Spleen (tissue), 11 donors: ENCODE measurements at regions not wholly inside any gene's neighbourhood (a gene's known extent, or its start where the extent isn't known, plus 50 kb on each side); places are given as distances from the start of the nearest gene placed in this dataset.

ENCODE experiments used
- DNase-seq: peaks from one replicate; pipeline ENCODE4 v3.0.0-alpha.2; 2020
- H3K27ac ChIP-seq, 8 donors: fragments of 200-600 bp; sonication (generic) in 7 of 8; 1 replicate in 4 of 8; 2 replicates in 4 of 8; pipeline versions ENCODE4 v1.5.0 to v1.8.0; 2016 to 2021; ENCODE audit warnings: inconsistent platforms in 4 of 8, mild to moderate bottlenecking in 4 of 8, moderate library complexity in 1 of 8
- H3K27me3 ChIP-seq, 7 donors: fragments of 200-600 bp; sonication (generic) in 6 of 7; replicated peaks in 1 of 7; 1 replicate in 4 of 7; 2 replicates in 3 of 7; pipeline versions ENCODE4 v1.5.0 to v1.8.0; 2016 to 2021; ENCODE audit warnings: inconsistent platforms in 3 of 7, mild to moderate bottlenecking in 1 of 7
- H3K36me3 ChIP-seq, 6 donors: fragments of 200-600 bp; sonication (generic) in 5 of 6; 1 replicate in 4 of 6; 2 replicates in 2 of 6; pipeline versions ENCODE4 v1.5.0 to v1.8.0; 2016 to 2021; ENCODE audit warnings: inconsistent platforms in 2 of 6
- H3K4me1 ChIP-seq, 6 donors: fragments of 200-600 bp; sonication (generic) in 5 of 6; 1 replicate in 3 of 6; 2 replicates in 3 of 6; pipeline versions ENCODE4 v1.5.0 to v1.8.0; 2016 to 2021; ENCODE audit warnings: inconsistent platforms in 3 of 6
- H3K4me3 ChIP-seq, 8 donors: fragments of 200-600 bp; sonication (generic) in 7 of 8; 1 replicate in 4 of 8; 2 replicates in 4 of 8; pipeline versions ENCODE4 v1.5.0 to v1.8.0; 2016 to 2021; ENCODE audit warnings: inconsistent platforms in 4 of 8, mild to moderate bottlenecking in 4 of 8, moderate library complexity in 2 of 8
- H3K9me3 ChIP-seq, 8 donors: fragments of 200-600 bp; sonication (generic) in 7 of 8; 1 replicate in 4 of 8; 2 replicates in 4 of 8; pipeline versions ENCODE4 v1.5.0 to v1.8.0; 2016 to 2021; ENCODE audit warnings: inconsistent platforms in 4 of 8
- POLR2A ChIP-seq, 3 donors: fragments of 450-650 bp; IDR thresholded peaks; one replicate each; pipeline ENCODE4 v1.5.1; 2017; ENCODE audit warnings: antibody characterized with exemption in 3 of 3, mild to moderate bottlenecking in 1 of 3
- POLR2AphosphoS5 ChIP-seq, 3 donors: sonication (generic); formaldehyde crosslinking; IDR thresholded peaks; one replicate each; pipeline ENCODE4 v1.5.1; 2017; ENCODE audit warnings: antibody characterized with exemption in 3 of 3
- WGBS, 5 donors: extraction: QIAGEN DNeasy Blood & Tissue Kit in 3 of 5; methylation state at CpG; one replicate each; pipeline versions ENCODE4 v1.1.5 to v1.1.7; 2013 to 2018; 5-methylcytosine and 5-hydroxymethylcytosine counted together
- intact Hi-C: fragments of 100-400 bp; cut with DNase I; formaldehyde crosslinking; loops from one replicate; pipeline ENCODE4 v1.15.0; 2023; ENCODE audit warnings: low total_unique reads
- TF ChIP-seq, protein P1 (sequence below), 11 experiments: fragments of 200-600 bp in 7 of 11; fragments of 450-650 bp in 4 of 11; sonication (generic) in 4 of 11; IDR thresholded peaks in 8 of 11; conservative IDR thresholded peaks in 3 of 11; 1 replicate in 7 of 11; 2 replicates in 4 of 11; pipeline versions ENCODE4 v1.4.0 to v1.8.0; 2016 to 2021; ENCODE audit warnings: antibody characterized with exemption in 11 of 11, inconsistent platforms in 4 of 11, mild to moderate bottlenecking in 1 of 11
- donor health status: healthy with polysubstance abuse.
- donor health status: DM: no; HTN: no; CAD: no; lungs with moderate emphysema.
- donor health status: DM: no; HTN: no; CAD: no.
- donor health status: Bipolar disorder and iron deficiency.
- donor health status: healthy.
- donor health status: DM: no; HTN: no; CAD: no.
- donor health status: DM: yes; HTN: yes; CAD: no.

GRCh38 chrX:25143596-25143995 lies 127.8 kb upstream of the ARX start:
- no peak overlapping the region for H3K4me3 ChIP-seq
- no peak overlapping the region for H3K27ac ChIP-seq
- peaks cover 0 to 17% (median 0%) of the 10 kb centered on the region in 7 donors for H3K27me3 ChIP-seq
- H3K36me3 ChIP-seq: no peaks in the 10 kb centered on the region
- WGBS, 5 donors: 63 to 78% (median 70%) methylated on average over 6 to 8 of the region's 8 CpGs
- no peaks in the 10 kb centered on the region for H3K9me3 ChIP-seq
- intact Hi-C loops: loop anchor here (10.0 kb wide), 1 partner anchor 299 kb away; no protein-coding TSS in a partner anchor
- no peaks in the 10 kb centered on the region for H3K4me1 ChIP-seq
- DNase-seq: no peak
- TF ChIP-seq POLR2AphosphoS5 (IDR thresholded peaks at IDR 0.05) (no peak), POLR2A (IDR thresholded peaks at IDR 0.05) (no peak)
- TF ChIP-seq, protein P1, sequence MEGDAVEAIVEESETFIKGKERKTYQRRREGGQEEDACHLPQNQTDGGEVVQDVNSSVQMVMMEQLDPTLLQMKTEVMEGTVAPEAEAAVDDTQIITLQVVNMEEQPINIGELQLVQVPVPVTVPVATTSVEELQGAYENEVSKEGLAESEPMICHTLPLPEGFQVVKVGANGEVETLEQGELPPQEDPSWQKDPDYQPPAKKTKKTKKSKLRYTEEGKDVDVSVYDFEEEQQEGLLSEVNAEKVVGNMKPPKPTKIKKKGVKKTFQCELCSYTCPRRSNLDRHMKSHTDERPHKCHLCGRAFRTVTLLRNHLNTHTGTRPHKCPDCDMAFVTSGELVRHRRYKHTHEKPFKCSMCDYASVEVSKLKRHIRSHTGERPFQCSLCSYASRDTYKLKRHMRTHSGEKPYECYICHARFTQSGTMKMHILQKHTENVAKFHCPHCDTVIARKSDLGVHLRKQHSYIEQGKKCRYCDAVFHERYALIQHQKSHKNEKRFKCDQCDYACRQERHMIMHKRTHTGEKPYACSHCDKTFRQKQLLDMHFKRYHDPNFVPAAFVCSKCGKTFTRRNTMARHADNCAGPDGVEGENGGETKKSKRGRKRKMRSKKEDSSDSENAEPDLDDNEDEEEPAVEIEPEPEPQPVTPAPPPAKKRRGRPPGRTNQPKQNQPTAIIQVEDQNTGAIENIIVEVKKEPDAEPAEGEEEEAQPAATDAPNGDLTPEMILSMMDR (IDR thresholded peaks at IDR 0.05 in 8 of 11, conservative IDR thresholded peaks at IDR 0.05 in 3 of 11): no peak

DNA sequence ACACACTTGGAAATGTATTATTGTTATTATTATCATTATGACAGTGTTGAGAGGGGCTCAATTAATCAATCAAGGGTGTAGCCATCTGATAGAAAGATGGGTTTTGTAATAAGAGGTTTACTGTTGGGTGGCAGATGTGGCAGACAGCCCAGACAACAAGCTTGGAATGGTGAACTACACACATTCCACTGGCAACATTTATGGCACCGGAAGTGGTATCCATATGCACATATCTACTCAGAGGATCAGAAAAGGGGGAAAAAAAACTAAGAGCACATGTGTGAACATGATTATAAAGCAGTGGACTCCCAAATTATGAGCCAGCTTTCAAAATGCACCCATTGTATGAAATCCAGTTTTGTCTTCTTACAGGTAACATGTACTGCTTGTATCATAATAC lies 125.9 kb upstream of the ARX start:
- no peaks in the 10 kb centered on the region for H3K36me3 ChIP-seq
- no peak overlapping the region for H3K27ac ChIP-seq
- H3K27me3 ChIP-seq: peaks cover 0 to 21% (median 6%) of the 10 kb centered on the region in 7 donors
- intact Hi-C loops: loop anchor here (10.0 kb wide), 1 partner anchor 297 kb away; no protein-coding TSS in a partner anchor
- no peak overlapping the region for H3K4me3 ChIP-seq
- WGBS, 5 donors: 65 to 100% (median 77%) methylated on average over 1 of the region's 1 CpG
- TF ChIP-seq POLR2AphosphoS5 (IDR thresholded peaks at IDR 0.05) (no peak), POLR2A (IDR thresholded peaks at IDR 0.05) (no peak)
- TF ChIP-seq, protein P1 (IDR thresholded peaks at IDR 0.05 in 8 of 11, conservative IDR thresholded peaks at IDR 0.05 in 3 of 11): no peak
- H3K9me3 ChIP-seq: no peaks in the 10 kb centered on the region
- no peak for DNase-seq
- H3K4me1 ChIP-seq: no peaks in the 10 kb centered on the region

- no peaks in the 10 kb centered on the region for H3K36me3 ChIP-seq
- no peaks in the 10 kb centered on the region for H3K9me3 ChIP-seq
- H3K4me1 ChIP-seq: no peaks in the 10 kb centered on the region
- peaks cover 0 to 3% (median 0%) of the 10 kb centered on the region in 7 donors for H3K27me3 ChIP-seq
- no peak overlapping the region for H3K4me3 ChIP-seq
- intact Hi-C loops: no loop called here
- no peak overlapping the region for H3K27ac ChIP-seq
- DNase-seq: no peak
- TF ChIP-seq POLR2A (IDR thresholded peaks at IDR 0.05) (no peak), POLR2AphosphoS5 (IDR thresholded peaks at IDR 0.05) (no peak)
- TF ChIP-seq, protein P1 (IDR thresholded peaks at IDR 0.05 in 8 of 11, conservative IDR thresholded peaks at IDR 0.05 in 3 of 11): no peak
Measured at GRCh38 chrX:25131055-25131454, 115.3 kb upstream of the ARX start.

- WGBS, 5 donors: 73 to 86% (median 82%) methylated on average over 4 of the region's 4 CpGs
- H3K27ac ChIP-seq: no peak overlapping the region
- no peaks in the 10 kb centered on the region for H3K36me3 ChIP-seq
- no peaks in the 10 kb centered on the region for H3K9me3 ChIP-seq
- H3K27me3 ChIP-seq: peaks cover 0 to 3% (median 0%) of the 10 kb centered on the region in 7 donors
- H3K4me1 ChIP-seq: no peaks in the 10 kb centered on the region
- TF ChIP-seq POLR2A (IDR thresholded peaks at IDR 0.05) (no peak), POLR2AphosphoS5 (IDR thresholded peaks at IDR 0.05) (no peak)
- TF ChIP-seq, protein P1 (IDR thresholded peaks at IDR 0.05 in 8 of 11, conservative IDR thresholded peaks at IDR 0.05 in 3 of 11): no peak
- H3K4me3 ChIP-seq: no peak overlapping the region
- no peak for DNase-seq
- intact Hi-C loops: no loop called here
Measured at GRCh38 chrX:25130619-25131018, 114.9 kb upstream of the ARX start.
